Mammary epithelial cell (primary cell): ENCODE measurements at regions not wholly inside any gene's neighbourhood (a gene's known extent, or its start where the extent isn't known, plus 50 kb on each side); places are given as distances from the start of the nearest gene placed in this dataset.

Experiments used
- EZH2 ChIP-seq: IDR thresholded peaks from 2 replicates; pipeline ENCODE4 v1.6.1; 2012; ENCODE audit warnings: low read length, inconsistent platforms, borderline replicate concordance
- TF ChIP-seq, protein P1 (sequence below), 2 donors: IDR thresholded peaks in 1 of 2; conservative IDR thresholded peaks in 1 of 2; 2 replicates each; pipeline ENCODE4 v1.5.1; 2011 to 2012; ENCODE audit warnings: inconsistent platforms in 2 of 2, low read length in 2 of 2, mild to moderate bottlenecking in 2 of 2, control low read depth in 1 of 2, low read depth in 1 of 2; ENCODE audit not compliant: insufficient read depth in 1 of 2; ENCODE audit errors: extremely low read depth in 1 of 2

DNA sequence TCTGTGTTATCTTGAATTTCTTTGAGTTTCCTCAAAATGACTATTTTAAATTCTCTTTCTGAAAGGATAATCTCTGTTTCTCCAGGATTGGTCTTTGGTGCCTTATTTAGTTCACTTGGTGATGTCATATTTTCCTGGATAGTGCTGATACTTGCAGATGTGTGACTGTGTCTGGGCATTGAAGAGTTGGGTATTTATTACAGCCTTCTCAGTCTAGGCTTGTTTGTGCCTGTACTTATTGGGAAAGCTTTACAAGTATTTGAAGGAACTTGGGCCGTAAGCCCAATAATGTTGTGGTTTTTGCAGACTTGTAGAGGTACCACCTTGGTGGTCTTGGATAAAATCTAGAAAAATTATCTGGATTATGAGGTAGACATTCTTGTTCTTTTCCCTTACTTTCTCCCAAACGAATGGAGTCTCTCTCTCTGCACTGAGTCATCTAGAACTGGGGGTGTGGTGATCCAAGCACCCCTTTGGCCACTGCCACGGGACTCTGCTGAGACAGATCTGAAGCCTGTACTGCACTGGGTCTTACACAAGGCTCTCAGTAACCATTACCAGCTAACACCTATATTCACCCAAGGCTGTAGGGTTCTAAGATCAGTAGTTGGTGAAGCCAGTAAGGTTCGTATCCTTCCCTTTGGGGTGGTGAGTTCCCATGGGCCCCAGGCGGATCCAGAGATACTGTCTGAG is 703.7 kb upstream of the MGAT4C start:
- TF ChIP-seq, protein P1, sequence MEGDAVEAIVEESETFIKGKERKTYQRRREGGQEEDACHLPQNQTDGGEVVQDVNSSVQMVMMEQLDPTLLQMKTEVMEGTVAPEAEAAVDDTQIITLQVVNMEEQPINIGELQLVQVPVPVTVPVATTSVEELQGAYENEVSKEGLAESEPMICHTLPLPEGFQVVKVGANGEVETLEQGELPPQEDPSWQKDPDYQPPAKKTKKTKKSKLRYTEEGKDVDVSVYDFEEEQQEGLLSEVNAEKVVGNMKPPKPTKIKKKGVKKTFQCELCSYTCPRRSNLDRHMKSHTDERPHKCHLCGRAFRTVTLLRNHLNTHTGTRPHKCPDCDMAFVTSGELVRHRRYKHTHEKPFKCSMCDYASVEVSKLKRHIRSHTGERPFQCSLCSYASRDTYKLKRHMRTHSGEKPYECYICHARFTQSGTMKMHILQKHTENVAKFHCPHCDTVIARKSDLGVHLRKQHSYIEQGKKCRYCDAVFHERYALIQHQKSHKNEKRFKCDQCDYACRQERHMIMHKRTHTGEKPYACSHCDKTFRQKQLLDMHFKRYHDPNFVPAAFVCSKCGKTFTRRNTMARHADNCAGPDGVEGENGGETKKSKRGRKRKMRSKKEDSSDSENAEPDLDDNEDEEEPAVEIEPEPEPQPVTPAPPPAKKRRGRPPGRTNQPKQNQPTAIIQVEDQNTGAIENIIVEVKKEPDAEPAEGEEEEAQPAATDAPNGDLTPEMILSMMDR (conservative IDR thresholded peaks at IDR 0.05 in 1 of 2, IDR thresholded peaks at IDR 0.05 in 1 of 2; ENCODE audit: extremely low read depth in 1 of 2, insufficient read depth in 1 of 2, low read depth in 1 of 2, low read length in 2 of 2), result no peak
- no peak for TF ChIP-seq EZH2
